Adipocyte (in vitro differentiated cells): ENCODE measurements at regions not wholly inside any gene's neighbourhood (a gene's known extent, or its start where the extent isn't known, plus 50 kb on each side); places are given as distances from the start of the nearest gene placed in this dataset.
"Not testable (repeated sequence)": the region's sequence is repeated elsewhere in the genome, so short reads cannot be mapped to it uniquely, and the experiment has no call there.

ENCODE experiments used
- DNase-seq: peaks from one replicate; pipeline ENCODE4 v3.0.0-alpha.2; 2015; ENCODE audit warnings: low read depth
- H3K27me3 ChIP-seq: replicated peaks from 2 replicates; pipeline ENCODE4 v1.7.0; 2013; ENCODE audit warnings: mild to moderate bottlenecking, low read length, moderate library complexity; ENCODE audit not compliant: control insufficient read depth, insufficient read depth
- H3K36me3 ChIP-seq: 2 replicates; pipeline ENCODE4 v1.7.0; 2013; ENCODE audit warnings: low read length, mild to moderate bottlenecking, moderate library complexity; ENCODE audit not compliant: control insufficient read depth, insufficient read depth, severe bottlenecking
- H3K4me1 ChIP-seq: 2 replicates; pipeline ENCODE4 v1.7.0; 2013; ENCODE audit warnings: mild to moderate bottlenecking, low read length, moderate library complexity; ENCODE audit not compliant: control insufficient read depth, insufficient read depth
- H3K4me3 ChIP-seq: 2 replicates; pipeline ENCODE4 v1.7.0; 2013; ENCODE audit warnings: mild to moderate bottlenecking, low read length, moderate library complexity
- H3K9ac ChIP-seq: 2 replicates; pipeline ENCODE4 v1.7.0; 2013; ENCODE audit warnings: mild to moderate bottlenecking, low read length, moderate library complexity
- H3K9me3 ChIP-seq: 2 replicates; pipeline ENCODE4 v1.7.0; 2013; ENCODE audit warnings: mild to moderate bottlenecking, low read length, moderate library complexity; ENCODE audit not compliant: control insufficient read depth

- no peak for DNase-seq
- Histone ChIP-seq H3K4me3 (no peak overlapping the region), H3K36me3 (no peaks in the 10 kb centered on the region), H3K27me3 (no peaks in the 10 kb centered on the region), H3K9me3 (no peaks in the 10 kb centered on the region), H3K4me1 (peaks cover 11% of the 10 kb centered on the region), H3K9ac (no peak overlapping the region)
Observed at GRCh38 chr3:63719796-63720445, 67.4 kb downstream of the SNTN start.

- not testable (repeated sequence) for H3K36me3 ChIP-seq, H3K27me3 ChIP-seq, H3K9ac ChIP-seq, H3K9me3 ChIP-seq, H3K4me3 ChIP-seq
- DNase-seq: peak; percentile 27
- peaks cover 14% of the 10 kb centered on the region for H3K4me1 ChIP-seq
Observed at GRCh38 chr3:63720951-63721350, 68.5 kb downstream of the SNTN start.

GRCh38 chr3:63724987-63725386 lies 72.5 kb downstream of the SNTN start:
- Histone ChIP-seq H3K4me3 (peak overlapping the region; percentile 49), H3K27me3 (no peaks in the 10 kb centered on the region), H3K9ac (peak overlapping the region; percentile 40), H3K36me3 (no peaks in the 10 kb centered on the region), H3K9me3 (no peaks in the 10 kb centered on the region), H3K4me1 (peaks cover 20% of the 10 kb centered on the region)
- peak; percentile 78 for DNase-seq

GRCh38 chr3:63726656-63727055 lies 74.2 kb downstream of the SNTN start:
- Histone ChIP-seq H3K36me3 (no peaks in the 10 kb centered on the region), H3K9me3 (no peaks in the 10 kb centered on the region), H3K4me1 (peaks cover 20% of the 10 kb centered on the region), H3K4me3 (no peak overlapping the region), H3K9ac (no peak overlapping the region), H3K27me3 (no peaks in the 10 kb centered on the region)
- no peak for DNase-seq

GRCh38 chr3:63727233-63727632 lies 74.8 kb downstream of the SNTN start:
- Histone ChIP-seq H3K9me3 (no peaks in the 10 kb centered on the region), H3K36me3 (no peaks in the 10 kb centered on the region), H3K4me1 (peaks cover 20% of the 10 kb centered on the region), H3K9ac (no peak overlapping the region), H3K27me3 (no peaks in the 10 kb centered on the region), H3K4me3 (no peak overlapping the region)
- no peak for DNase-seq

GRCh38 chr3:63731866-63732265 lies 79.4 kb downstream of the SNTN start:
- H3K27me3 ChIP-seq: no peaks in the 10 kb centered on the region
- H3K4me3 ChIP-seq: no peak overlapping the region
- no peaks in the 10 kb centered on the region for H3K36me3 ChIP-seq
- no peak for DNase-seq
- no peak overlapping the region for H3K9ac ChIP-seq
- H3K9me3 ChIP-seq: no peaks in the 10 kb centered on the region
- H3K4me1 ChIP-seq: peaks cover 4% of the 10 kb centered on the region

GRCh38 chr3:63733278-63733677 lies 80.8 kb downstream of the SNTN start:
- H3K36me3 ChIP-seq, DNase-seq, H3K4me1 ChIP-seq, H3K27me3 ChIP-seq, H3K9me3 ChIP-seq, H3K4me3 ChIP-seq, H3K9ac ChIP-seq: not testable (repeated sequence)

GRCh38 chr3:63734632-63735031 lies 82.2 kb downstream of the SNTN start:
- not testable (repeated sequence) for H3K4me1 ChIP-seq, H3K27me3 ChIP-seq, H3K36me3 ChIP-seq, H3K4me3 ChIP-seq, H3K9me3 ChIP-seq, H3K9ac ChIP-seq, DNase-seq

- not testable (repeated sequence) for H3K4me3 ChIP-seq, H3K36me3 ChIP-seq, DNase-seq, H3K9me3 ChIP-seq, H3K4me1 ChIP-seq, H3K9ac ChIP-seq, H3K27me3 ChIP-seq
Observed at GRCh38 chr3:63736757-63737156, 82.3 kb upstream of the C3orf49 start.

- H3K36me3 ChIP-seq, H3K9me3 ChIP-seq, DNase-seq, H3K4me3 ChIP-seq, H3K9ac ChIP-seq, H3K27me3 ChIP-seq, H3K4me1 ChIP-seq: not testable (repeated sequence)
Observed at GRCh38 chr3:63738577-63738976, 80.5 kb upstream of the C3orf49 start.

- H3K4me3 ChIP-seq: no peak overlapping the region
- H3K36me3 ChIP-seq: no peaks in the 10 kb centered on the region
- DNase-seq: no peak
- H3K27me3 ChIP-seq: no peaks in the 10 kb centered on the region
- H3K9ac ChIP-seq: no peak overlapping the region
- H3K4me1 ChIP-seq: no peaks in the 10 kb centered on the region
- H3K9me3 ChIP-seq: no peaks in the 10 kb centered on the region
Observed at GRCh38 chr3:63739474-63739873, 79.6 kb upstream of the C3orf49 start.

- Histone ChIP-seq H3K4me1 (no peaks in the 10 kb centered on the region), H3K4me3 (no peak overlapping the region), H3K27me3 (no peaks in the 10 kb centered on the region), H3K9me3 (no peaks in the 10 kb centered on the region), H3K36me3 (no peaks in the 10 kb centered on the region), H3K9ac (no peak overlapping the region)
- DNase-seq: no peak
Observed at GRCh38 chr3:63740116-63740515, 79.0 kb upstream of the C3orf49 start.
